ACC112 (cell line): ENCODE measurements at regions not wholly inside any gene's neighbourhood (a gene's known extent, or its start where the extent isn't known, plus 50 kb on each side); places are given as distances from the start of the nearest gene placed in this dataset.

Experiments
- H2AFZ ChIP-seq: fragments of 200-600 bp; sonication (generic); one replicate; pipeline ENCODE4 v1.6.0; 2017; ENCODE audit warnings: antibody characterized with exemption, low read length; ENCODE audit not compliant: unreplicated experiment
- H3K27ac ChIP-seq: fragments of 200-600 bp; sonication (generic); 2 replicates; pipeline ENCODE4 v1.5.1; 2014; ENCODE audit warnings: low read depth, mild to moderate bottlenecking, antibody characterized with exemption, low read length, moderate library complexity
- H3K27me3 ChIP-seq: fragments of 200-600 bp; sonication (generic); 2 replicates; pipeline ENCODE4 v1.6.1; 2014; ENCODE audit warnings: mild to moderate bottlenecking, antibody characterized with exemption, low read length, moderate library complexity, mixed read lengths; ENCODE audit not compliant: insufficient read depth
- H3K36me3 ChIP-seq: fragments of 200-600 bp; sonication (generic); 2 replicates; pipeline ENCODE4 v1.6.1; 2016; ENCODE audit warnings: mild to moderate bottlenecking, antibody characterized with exemption, low read length, moderate library complexity, mixed read lengths; ENCODE audit not compliant: insufficient read depth
- H3K4me1 ChIP-seq: fragments of 200-600 bp; sonication (generic); one replicate; pipeline ENCODE4 v1.6.1; 2016; ENCODE audit warnings: low read length, mixed read lengths; ENCODE audit not compliant: insufficient read depth, unreplicated experiment, control insufficient read depth
- H3K4me3 ChIP-seq: fragments of 200-600 bp; sonication (generic); 2 replicates; pipeline ENCODE4 v1.5.1; 2014; ENCODE audit warnings: mild to moderate bottlenecking, low read depth, low read length
- H3K79me2 ChIP-seq: fragments of 200-600 bp; sonication (generic); one replicate; pipeline ENCODE4 v1.6.0; 2016; ENCODE audit warnings: low read length; ENCODE audit not compliant: control insufficient read depth, unreplicated experiment, insufficient read depth

DNA sequence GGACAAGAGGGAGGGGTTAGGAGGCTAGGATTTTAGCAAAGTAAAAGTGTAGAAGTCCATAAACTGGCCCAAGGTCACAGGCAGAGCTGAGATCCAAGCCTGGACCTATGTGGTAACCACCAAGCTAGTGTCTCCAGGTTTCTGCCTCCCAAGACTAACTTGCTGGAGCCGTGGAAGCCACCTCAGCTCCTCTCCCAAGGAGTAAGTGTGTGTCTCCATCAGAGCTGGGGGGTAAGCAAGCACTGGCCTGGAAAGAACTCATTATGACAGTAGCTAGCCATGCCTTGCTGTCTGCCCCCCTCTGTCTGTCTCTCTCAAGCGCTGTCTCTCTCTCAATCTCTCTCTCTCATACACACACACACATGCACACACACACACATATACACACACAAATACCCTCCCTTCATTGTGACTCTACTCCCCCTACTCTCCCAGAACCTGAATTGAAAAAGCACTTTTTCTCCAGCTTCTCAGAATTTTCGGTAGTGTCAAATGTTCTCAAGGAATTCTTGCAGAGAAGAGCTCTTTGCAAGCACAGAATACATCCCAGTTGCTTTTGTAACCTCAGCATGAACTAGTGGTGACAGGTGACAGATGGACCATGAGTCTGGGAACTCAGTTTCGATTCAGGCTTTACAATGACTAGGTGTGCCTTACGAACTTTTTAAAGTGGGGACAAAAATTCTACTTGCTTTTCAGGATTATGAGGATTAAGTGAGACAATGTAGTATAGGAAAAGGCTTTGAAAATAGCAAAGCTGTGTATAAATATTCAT, 238.0 kb upstream of the FGGY start:
- H3K27me3 ChIP-seq: no peaks in the 10 kb centered on the region
- peaks cover 35% of the 10 kb centered on the region for H3K4me1 ChIP-seq
- H2AFZ ChIP-seq: no peak overlapping the region
- H3K27ac ChIP-seq: no peak overlapping the region; the same call in 1 of the 2 replicates
- no peaks in the 10 kb centered on the region for H3K79me2 ChIP-seq
- H3K4me3 ChIP-seq: no peak overlapping the region
- H3K36me3 ChIP-seq: no peaks in the 10 kb centered on the region

DNA sequence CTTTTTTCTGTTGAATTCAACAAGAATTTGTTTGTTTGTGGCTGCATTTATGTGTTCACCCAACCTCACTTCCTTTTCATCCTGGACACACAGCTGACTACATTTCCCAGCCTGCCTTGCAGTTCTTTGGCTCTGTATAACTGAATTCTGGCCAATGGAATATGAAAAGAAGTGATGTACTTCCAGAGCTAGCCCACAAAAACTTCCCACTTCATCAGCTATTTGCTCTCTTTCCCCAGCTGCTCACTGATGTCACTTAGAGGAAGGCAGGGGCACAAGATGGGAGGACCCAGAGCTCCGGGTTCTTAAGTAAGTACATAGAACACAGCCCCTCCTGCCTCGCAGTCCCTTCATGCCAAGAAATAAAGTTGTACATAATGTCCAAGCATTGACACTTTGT, 235.0 kb upstream of the FGGY start:
- H3K4me3 ChIP-seq: peak overlapping the region; percentile 78
- no peaks in the 10 kb centered on the region for H3K36me3 ChIP-seq
- H3K27ac ChIP-seq: peak overlapping the region; percentile 80
- H3K79me2 ChIP-seq: no peaks in the 10 kb centered on the region
- H3K4me1 ChIP-seq: peaks cover 28% of the 10 kb centered on the region
- no peaks in the 10 kb centered on the region for H3K27me3 ChIP-seq
- peak overlapping the region; percentile 88 for H2AFZ ChIP-seq

DNA sequence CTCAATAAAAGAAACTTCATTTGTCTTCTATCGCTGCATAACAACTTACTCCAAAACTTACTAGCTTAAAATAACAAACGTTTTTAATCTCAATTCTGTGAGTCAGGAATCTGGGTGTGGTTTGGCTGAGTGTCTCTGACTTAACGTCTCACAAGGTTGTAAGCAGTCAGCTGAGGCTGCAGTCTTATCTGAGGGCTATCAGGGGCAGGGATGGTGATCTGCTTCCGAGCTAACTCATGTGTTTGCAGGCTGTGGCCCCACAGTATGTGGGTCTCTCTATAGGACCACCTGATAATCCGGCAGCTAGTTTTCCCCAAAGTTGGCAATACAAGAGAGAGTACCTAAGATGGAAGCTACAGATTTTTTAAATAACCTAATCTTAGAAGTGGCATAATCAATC, 234.2 kb upstream of the FGGY start:
- no peaks in the 10 kb centered on the region for H3K36me3 ChIP-seq
- H2AFZ ChIP-seq: peak overlapping the region; percentile 88
- peaks cover 21% of the 10 kb centered on the region for H3K4me1 ChIP-seq
- no peaks in the 10 kb centered on the region for H3K79me2 ChIP-seq
- H3K4me3 ChIP-seq: peak overlapping the region; percentile 78
- H3K27me3 ChIP-seq: no peaks in the 10 kb centered on the region
- H3K27ac ChIP-seq: peak overlapping the region; percentile 80

DNA sequence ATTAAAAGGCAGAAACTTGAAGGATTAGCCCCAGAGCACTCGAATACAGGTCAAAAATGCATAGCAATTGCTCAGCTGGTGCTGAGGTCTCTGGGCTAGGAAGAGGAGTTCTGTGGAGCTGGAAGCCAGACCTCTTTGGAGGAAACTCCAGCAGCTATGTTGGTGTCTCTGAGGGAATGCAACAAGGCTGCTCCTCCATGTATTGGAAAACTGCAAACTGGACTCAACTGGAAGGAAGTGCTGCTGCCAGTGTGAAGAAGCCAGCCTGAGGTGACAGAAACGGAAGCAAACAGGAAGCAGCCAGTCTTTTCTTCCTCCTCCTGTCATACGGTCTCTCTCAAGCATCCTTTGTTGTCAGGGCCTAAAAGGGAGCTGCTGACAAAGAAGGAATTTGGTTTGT, 233.4 kb upstream of the FGGY start:
- Histone ChIP-seq H3K4me1 (peaks cover 13% of the 10 kb centered on the region), H3K4me3 (no peak overlapping the region), H3K36me3 (no peaks in the 10 kb centered on the region), H2AFZ (no peak overlapping the region), H3K27me3 (no peaks in the 10 kb centered on the region), H3K79me2 (no peaks in the 10 kb centered on the region), H3K27ac (no peak overlapping the region)

DNA sequence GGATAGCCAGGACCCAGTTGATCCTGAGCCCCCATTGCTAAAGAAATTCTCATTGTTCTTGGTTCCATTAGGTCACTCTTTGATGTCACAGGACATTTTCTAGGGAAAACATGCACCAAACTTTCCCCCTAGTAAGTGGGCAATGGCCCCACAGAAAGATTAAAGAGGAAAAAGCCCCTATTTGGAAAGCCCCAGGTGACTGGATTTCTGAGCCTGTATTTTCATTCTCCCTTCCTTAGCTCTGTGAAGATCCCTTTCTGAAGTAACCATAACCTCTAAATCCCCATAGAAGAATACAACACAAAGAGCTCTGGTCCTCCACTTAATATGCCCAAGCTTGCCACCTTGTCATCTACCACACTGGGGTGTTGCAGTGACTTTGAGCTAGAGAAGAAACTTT, 232.3 kb upstream of the FGGY start:
- Histone ChIP-seq H3K4me1 (peaks cover 10% of the 10 kb centered on the region), H3K4me3 (no peak overlapping the region), H3K27me3 (no peaks in the 10 kb centered on the region), H3K27ac (no peak overlapping the region), H3K36me3 (no peaks in the 10 kb centered on the region), H3K79me2 (no peaks in the 10 kb centered on the region), H2AFZ (no peak overlapping the region)

DNA sequence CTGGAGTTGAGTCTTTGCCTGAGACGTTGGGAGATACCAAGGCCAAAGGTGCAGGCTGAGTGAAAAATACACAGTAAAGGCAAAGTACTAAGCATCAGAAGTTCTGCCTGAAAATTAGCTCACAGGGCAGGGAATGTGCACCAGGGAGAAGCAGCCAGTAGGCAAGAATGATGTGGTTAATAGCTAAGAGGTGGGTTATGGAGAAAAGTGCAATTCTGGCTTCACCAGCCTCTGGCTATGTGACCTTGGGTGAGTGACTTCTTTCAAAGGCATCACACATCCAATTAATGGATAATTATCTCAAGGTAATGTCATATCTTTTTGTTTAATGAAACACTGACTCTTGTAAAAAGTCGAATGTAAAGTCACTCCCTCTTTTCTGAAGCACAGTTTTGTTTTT, 230.7 kb upstream of the FGGY start:
- peaks cover 10% of the 10 kb centered on the region for H3K4me1 ChIP-seq
- no peak overlapping the region for H2AFZ ChIP-seq
- H3K27ac ChIP-seq: no peak overlapping the region
- no peaks in the 10 kb centered on the region for H3K79me2 ChIP-seq
- no peak overlapping the region for H3K4me3 ChIP-seq
- no peaks in the 10 kb centered on the region for H3K36me3 ChIP-seq
- H3K27me3 ChIP-seq: no peaks in the 10 kb centered on the region

DNA sequence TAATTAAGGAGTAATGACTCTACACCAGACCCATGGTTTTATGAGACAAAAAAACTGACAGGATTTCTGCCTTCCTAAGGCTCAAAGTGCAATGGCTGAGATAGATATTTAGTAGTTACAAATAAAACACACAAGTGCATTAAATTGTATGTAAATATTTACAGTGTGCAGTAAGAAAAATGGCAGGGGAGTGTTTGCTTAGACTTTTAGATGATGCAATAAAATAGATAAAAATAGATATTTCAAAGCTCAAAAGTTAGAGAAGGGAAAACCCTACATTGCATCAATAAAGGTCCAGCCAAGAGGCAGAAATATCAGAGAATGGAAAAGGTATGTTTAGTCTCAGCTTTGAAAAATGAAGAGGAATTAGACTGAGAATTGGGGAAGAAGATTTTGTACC, 226.3 kb upstream of the FGGY start:
- H3K36me3 ChIP-seq: no peaks in the 10 kb centered on the region
- H2AFZ ChIP-seq: no peak overlapping the region
- H3K4me1 ChIP-seq: no peaks in the 10 kb centered on the region
- no peaks in the 10 kb centered on the region for H3K27me3 ChIP-seq
- no peaks in the 10 kb centered on the region for H3K79me2 ChIP-seq
- H3K4me3 ChIP-seq: no peak overlapping the region
- H3K27ac ChIP-seq: no peak overlapping the region

DNA sequence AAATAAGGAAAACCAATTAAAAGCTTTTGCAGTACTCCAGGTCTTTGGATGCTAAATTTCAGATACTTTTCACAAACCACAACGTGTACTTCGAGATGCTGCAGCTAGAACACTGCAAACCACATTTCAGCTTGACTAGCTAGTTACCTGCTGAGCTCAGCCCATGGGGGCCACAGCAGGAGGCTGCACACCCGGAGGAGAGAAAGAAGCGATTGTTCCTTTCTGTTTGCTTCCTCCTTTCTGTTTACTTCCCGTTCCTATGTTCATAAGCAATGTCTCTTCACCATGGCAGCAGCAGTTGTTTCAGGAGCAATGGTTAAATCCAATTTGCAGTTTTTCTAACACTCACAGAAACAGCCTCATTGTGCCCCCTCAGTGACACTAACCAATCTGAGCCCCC, 225.6 kb upstream of the FGGY start:
- Histone ChIP-seq H3K79me2 (no peaks in the 10 kb centered on the region), H3K4me3 (no peak overlapping the region), H3K27ac (no peak overlapping the region), H3K4me1 (no peaks in the 10 kb centered on the region), H3K36me3 (no peaks in the 10 kb centered on the region), H3K27me3 (no peaks in the 10 kb centered on the region), H2AFZ (no peak overlapping the region)

DNA sequence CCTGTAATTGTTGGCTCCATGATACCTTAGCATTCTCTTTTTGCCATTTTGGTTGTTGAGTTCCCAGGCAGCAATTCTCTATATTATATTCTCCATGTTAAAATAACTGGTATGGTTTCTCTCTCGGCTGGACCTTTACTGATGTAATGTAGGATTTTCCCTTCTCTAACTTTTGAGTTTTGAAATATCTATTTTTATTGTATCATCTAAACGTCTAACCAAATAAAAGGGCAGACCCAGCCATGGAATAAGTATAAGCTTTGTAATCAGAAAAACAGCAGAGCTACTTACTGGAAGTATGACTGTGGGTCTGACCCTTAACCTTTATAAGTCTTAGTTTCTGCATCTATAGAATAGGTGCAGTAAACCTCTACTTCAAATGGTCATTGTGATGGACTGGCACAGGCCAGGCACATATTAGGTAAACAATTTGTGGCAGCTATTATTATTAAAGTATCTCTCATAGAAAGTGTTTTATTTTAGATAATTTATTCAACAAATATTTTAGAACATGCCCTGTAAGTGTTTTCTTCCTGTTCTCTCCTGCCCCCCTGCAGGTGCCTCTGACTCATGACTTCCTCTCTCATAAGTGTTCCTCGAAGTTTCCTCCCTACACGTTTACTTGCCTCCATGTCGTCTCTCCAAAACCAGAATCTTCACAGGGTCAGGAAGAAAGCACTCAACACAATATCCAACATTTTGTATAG, 224.9 kb upstream of the FGGY start:
- no peaks in the 10 kb centered on the region for H3K36me3 ChIP-seq
- no peak overlapping the region for H3K4me3 ChIP-seq
- no peaks in the 10 kb centered on the region for H3K27me3 ChIP-seq
- H3K27ac ChIP-seq: no peak overlapping the region
- no peak overlapping the region for H2AFZ ChIP-seq
- H3K79me2 ChIP-seq: no peaks in the 10 kb centered on the region
- H3K4me1 ChIP-seq: no peaks in the 10 kb centered on the region

DNA sequence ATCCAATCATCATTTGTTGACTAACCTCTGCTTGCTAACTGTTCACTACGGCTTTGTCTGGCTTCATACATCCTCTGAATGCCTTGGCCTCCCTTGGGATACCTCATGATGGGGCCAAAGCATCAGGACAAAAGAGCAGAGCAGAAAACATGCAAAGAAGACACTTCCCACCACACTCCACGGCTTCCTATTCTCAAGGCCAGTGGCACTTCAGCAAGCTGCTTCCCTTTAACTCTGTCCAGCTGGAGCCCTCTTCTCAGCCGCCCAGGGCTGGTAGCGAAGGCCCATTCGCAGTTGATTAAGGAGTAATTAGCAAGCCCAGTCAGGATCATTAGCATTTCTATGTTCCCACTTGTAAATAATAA, 224.3 kb upstream of the FGGY start:
- Histone ChIP-seq H2AFZ (no peak overlapping the region), H3K4me3 (no peak overlapping the region), H3K27ac (no peak overlapping the region), H3K4me1 (no peaks in the 10 kb centered on the region), H3K79me2 (no peaks in the 10 kb centered on the region), H3K27me3 (no peaks in the 10 kb centered on the region), H3K36me3 (no peaks in the 10 kb centered on the region)

DNA sequence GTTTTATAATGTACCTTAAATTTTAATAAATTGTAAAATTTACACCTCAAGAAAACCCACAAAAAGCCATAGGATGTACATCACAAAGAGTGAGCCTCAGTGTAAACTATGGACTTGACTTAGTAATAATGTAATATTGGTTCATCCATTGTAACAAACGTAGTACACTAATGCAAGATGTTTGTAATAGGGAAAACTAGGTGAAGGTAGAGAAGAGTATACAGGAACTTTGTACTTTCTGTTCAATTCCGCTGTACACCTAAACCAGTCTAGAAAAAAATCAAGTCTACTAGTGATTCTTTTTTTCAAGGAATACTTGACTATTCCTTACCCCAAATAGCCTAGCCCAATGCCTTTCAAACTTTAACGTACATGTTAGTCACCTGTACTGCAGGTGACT, 222.3 kb upstream of the FGGY start:
- peaks cover 5% of the 10 kb centered on the region for H3K4me1 ChIP-seq
- H2AFZ ChIP-seq: no peak overlapping the region
- no peaks in the 10 kb centered on the region for H3K79me2 ChIP-seq
- no peaks in the 10 kb centered on the region for H3K27me3 ChIP-seq
- H3K27ac ChIP-seq: no peak overlapping the region
- no peak overlapping the region for H3K4me3 ChIP-seq
- no peaks in the 10 kb centered on the region for H3K36me3 ChIP-seq
